ENCODE measurements at regions not wholly inside any gene's neighbourhood (a gene's known extent, or its start where the extent isn't known, plus 50 kb on each side); places are given as distances from the start of the nearest gene placed in this dataset.

GRCh38 chr7:9709216-9709615 is 1264.5 kb upstream of the PHF14 start:
- Histone ChIP-seq H3K23ac (ENCODE audit: insufficient read length, low read depth, low read length) (no peak overlapping the region), H2BK12ac (ENCODE audit: insufficient read length, low read depth, low read length) (no peak overlapping the region), H2BK5ac (ENCODE audit: insufficient read length, low read length) (no peak overlapping the region), H3T11ph (ENCODE audit: low read length) (no peak overlapping the region), H2BK20ac (ENCODE audit: low read depth, low read length, poor library complexity, severe bottlenecking) (no peak overlapping the region), H3K56ac (ENCODE audit: insufficient read length, low read depth, low read length) (no peak overlapping the region), H2BK15ac (ENCODE audit: low read depth, low read length) (no peak overlapping the region), H3K79me1 (ENCODE audit: insufficient read depth, low read depth, low read length, poor library complexity, severe bottlenecking) (no peaks in the 10 kb centered on the region), H3K23me2 (ENCODE audit: insufficient read length, low read depth, low read length, poor library complexity, severe bottlenecking) (no peaks in the 10 kb centered on the region), H4K5ac (ENCODE audit: insufficient read length, low read depth, low read length) (no peak overlapping the region), H3K14ac (ENCODE audit: insufficient read depth, low read length) (no peak overlapping the region), H3K79me2 (ENCODE audit: insufficient read depth, low read length) (no peaks in the 10 kb centered on the region), H2AK5ac (ENCODE audit: insufficient read length, low read length) (no peak overlapping the region), H3K9ac (ENCODE audit: extremely low read depth, insufficient read length, low read length) (no peak overlapping the region), H2BK120ac (ENCODE audit: low read depth, low read length, poor library complexity, severe bottlenecking) (no peak overlapping the region), H4K20me1 (ENCODE audit: control insufficient read depth, insufficient read depth, insufficient read length) (no peaks in the 10 kb centered on the region), H3K9me3 (ENCODE audit: control insufficient read depth, low read depth, low read length) (no peaks in the 10 kb centered on the region), H3K4me1 (ENCODE audit: insufficient read depth, low read length) (no peaks in the 10 kb centered on the region), H2AFZ (ENCODE audit: low read length) (no peak overlapping the region), H3K4ac (ENCODE audit: low read depth, low read length) (no peak overlapping the region), H3K4me2 (ENCODE audit: insufficient read depth, insufficient read length, low read length) (no peak overlapping the region), H4K8ac (replicated peaks; ENCODE audit: insufficient read length, low read depth, low read length) (no peak overlapping the region), H3K18ac (ENCODE audit: insufficient read length, low read depth, low read length) (no peak overlapping the region), H4K91ac (ENCODE audit: insufficient read length, low read depth, low read length) (no peak overlapping the region), H3K27me3 (ENCODE audit: insufficient read depth, low read length) (no peaks in the 10 kb centered on the region), H3K27ac (ENCODE audit: insufficient read length, low read depth, low read length) (no peak overlapping the region)
- WGBS (ENCODE audit: extremely low coverage, insufficient read length, low lambda C conversion rate): no CpG with 5 or more reads among the region's 1 CpG
- Mint-ChIP-seq H3K36me3 (ENCODE audit: insufficient read depth in 1 of 3, low read depth in 3 of 3) (no peaks in the 10 kb centered on the region), H3K4me3 (no peak overlapping the region), H3K27ac (no peak overlapping the region), H3K9me3 (no peaks in the 10 kb centered on the region), H3K27me3 (ENCODE audit: low read depth) (no peaks in the 10 kb centered on the region), H3K4me1 (peaks cover 0 to 3% of the 10 kb centered on the region in 2 experiments; a peak in 2 of 4 replicates)
- DNase-seq: no peak
- TF ChIP-seq, protein P1, sequence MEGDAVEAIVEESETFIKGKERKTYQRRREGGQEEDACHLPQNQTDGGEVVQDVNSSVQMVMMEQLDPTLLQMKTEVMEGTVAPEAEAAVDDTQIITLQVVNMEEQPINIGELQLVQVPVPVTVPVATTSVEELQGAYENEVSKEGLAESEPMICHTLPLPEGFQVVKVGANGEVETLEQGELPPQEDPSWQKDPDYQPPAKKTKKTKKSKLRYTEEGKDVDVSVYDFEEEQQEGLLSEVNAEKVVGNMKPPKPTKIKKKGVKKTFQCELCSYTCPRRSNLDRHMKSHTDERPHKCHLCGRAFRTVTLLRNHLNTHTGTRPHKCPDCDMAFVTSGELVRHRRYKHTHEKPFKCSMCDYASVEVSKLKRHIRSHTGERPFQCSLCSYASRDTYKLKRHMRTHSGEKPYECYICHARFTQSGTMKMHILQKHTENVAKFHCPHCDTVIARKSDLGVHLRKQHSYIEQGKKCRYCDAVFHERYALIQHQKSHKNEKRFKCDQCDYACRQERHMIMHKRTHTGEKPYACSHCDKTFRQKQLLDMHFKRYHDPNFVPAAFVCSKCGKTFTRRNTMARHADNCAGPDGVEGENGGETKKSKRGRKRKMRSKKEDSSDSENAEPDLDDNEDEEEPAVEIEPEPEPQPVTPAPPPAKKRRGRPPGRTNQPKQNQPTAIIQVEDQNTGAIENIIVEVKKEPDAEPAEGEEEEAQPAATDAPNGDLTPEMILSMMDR (conservative IDR thresholded peaks at IDR 0.05): no peak

Data from H9 (cell line).